HepG2 (cell line): ENCODE measurements at regions not wholly inside any gene's neighbourhood (a gene's known extent, or its start where the extent isn't known, plus 50 kb on each side); places are given as distances from the start of the nearest gene placed in this dataset.

ENCODE experiments used
- ATAC-seq: fragments of 200-7000 bp; cut with Tn5 transposase; 3 replicates; pipeline ENCODE4 v1.9.1; 2020; ENCODE audit warnings: mild to moderate bottlenecking, moderate library complexity
- BruUV-seq: library from RNA; stranded (reverse); fragments of 400-500 nt; replicated peaks from 2 replicates; lab custom pipeline; 2021; lab: Mats Ljungman, UMichigan
- CTCF ChIA-PET: fragments of 300-600 bp; formaldehyde crosslinking; extraction: SDS; loops from one replicate; lab custom pipeline; 2021; ENCODE audit warnings: low total read pairs, inconsistent platforms, low intra/inter-chr PET ratio; lab: Yijun Ruan, JAX
- POLR2A ChIA-PET: fragments of 350-600 bp; sonication (Branson Sonifier 250); formaldehyde crosslinking; loops from one replicate; lab custom pipeline; 2020; ENCODE audit warnings: antibody characterized with exemption, inconsistent platforms; lab: Yijun Ruan, JAX
- DNase-seq: peaks from one replicate; pipeline ENCODE4 v3.0.0-alpha.2; 2015; ENCODE audit warnings: low spot score
- FAIRE-seq: peaks from 3 replicates; lab custom pipeline; 2011; peaks lifted over from hg19 to GRCh38; lab: Jason Lieb, UNC
- H2AFZ ChIP-seq: one replicate; pipeline ENCODE4 v1.6.1; 2011; ENCODE audit warnings: low read length, inconsistent platforms
- H3K27ac ChIP-seq: fragments of 300-600 bp; 3 replicates; pipeline ENCODE4 v1.8.0; 2011; ENCODE audit warnings: mixed run types, mild to moderate bottlenecking, mixed read lengths, low read length, inconsistent platforms; ENCODE audit not compliant: insufficient read depth; ENCODE audit errors: extremely low read length
- H3K27me3 ChIP-seq, 2 experiments: fragments of 200-600 bp in 1 of 2; 2 replicates in 1 of 2; 3 replicates in 1 of 2; pipeline versions ENCODE4 v1.6.0 to v1.8.0; 2011; ENCODE audit warnings: low read length in 2 of 2, mild to moderate bottlenecking in 2 of 2, moderate library complexity in 2 of 2, inconsistent platforms in 1 of 2; ENCODE audit not compliant: insufficient read depth in 2 of 2, control insufficient read depth in 1 of 2
- H3K36me3 ChIP-seq, 2 experiments: fragments of 200-600 bp in 1 of 2; replicated peaks in 1 of 2; 2 replicates in 1 of 2; 3 replicates in 1 of 2; pipeline versions ENCODE4 v1.5.1 to v1.8.0; 2011; ENCODE audit warnings: low read length in 2 of 2, inconsistent platforms in 1 of 2; ENCODE audit not compliant: insufficient read depth in 2 of 2, control insufficient read depth in 1 of 2
- H3K4me1 ChIP-seq: 2 replicates; pipeline ENCODE4 v1.5.1; 2012; ENCODE audit warnings: low read length, inconsistent platforms; ENCODE audit not compliant: insufficient read depth
- H3K4me2 ChIP-seq: 2 replicates; pipeline ENCODE4 v1.6.0; 2011; ENCODE audit warnings: low read depth, low read length, inconsistent platforms
- H3K4me3 ChIP-seq, 3 experiments: fragments of 200-600 bp in 1 of 3; sonication (generic), shearing (Covaris generic) in 1 of 3; replicated peaks in 1 of 3; 2 replicates each; pipeline ENCODE4 v1.5.1; 2011 to 2016; ENCODE audit warnings: low read length in 3 of 3, inconsistent platforms in 2 of 3, low read depth in 2 of 3, mild to moderate bottlenecking in 2 of 3, control low read depth in 1 of 3, mixed read lengths in 1 of 3; ENCODE audit not compliant: insufficient read depth in 1 of 3
- H3K79me2 ChIP-seq: one replicate; pipeline ENCODE4 v1.6.1; 2011; ENCODE audit warnings: low read length, inconsistent platforms; ENCODE audit not compliant: insufficient read depth
- H3K9ac ChIP-seq: 2 replicates; pipeline ENCODE4 v1.6.0; 2011; ENCODE audit warnings: mild to moderate bottlenecking, low read depth, low read length, inconsistent platforms; ENCODE audit not compliant: insufficient read depth
- H3K9me3 ChIP-seq: 2 replicates; pipeline ENCODE4 v1.5.1; 2012; ENCODE audit warnings: mild to moderate bottlenecking, low read length
- H4K20me1 ChIP-seq: 2 replicates; pipeline ENCODE4 v1.6.0; 2011; ENCODE audit warnings: inconsistent platforms, mild to moderate bottlenecking, low read length, moderate library complexity; ENCODE audit not compliant: insufficient read depth
- ARNTL ChIP-seq: sonication (generic); formaldehyde crosslinking; IDR thresholded peaks from 2 replicates; pipeline ENCODE4 v1.4.0; 2020; ENCODE audit warnings: mild to moderate bottlenecking, missing genetic modification reagents
- CBX5 ChIP-seq: sonication (generic); formaldehyde crosslinking; IDR thresholded peaks from 2 replicates; pipeline ENCODE4 v1.4.0; 2020; ENCODE audit warnings: missing genetic modification reagents, borderline replicate concordance
- KDM5A ChIP-seq: fragments of 200-600 bp; sonication (generic); IDR thresholded peaks from 2 replicates; pipeline ENCODE4 v1.7.0; 2018; ENCODE audit warnings: antibody characterized with exemption, mild to moderate bottlenecking, low read length, borderline replicate concordance
- MIER3 ChIP-seq: IDR thresholded peaks from 2 replicates; pipeline ENCODE4 v1.6.1; 2016; ENCODE audit warnings: missing compliant biosample characterization, borderline replicate concordance
- MNT ChIP-seq: fragments of 450-650 bp; IDR thresholded peaks from 2 replicates; pipeline ENCODE4 v1.6.1; 2016
- TCF7L2 ChIP-seq: IDR thresholded peaks from 2 replicates; pipeline ENCODE4 v1.6.1; 2011; ENCODE audit warnings: mild to moderate bottlenecking, low read depth, low read length, moderate library complexity
- WIZ ChIP-seq: sonication (generic); formaldehyde crosslinking; IDR thresholded peaks from 2 replicates; pipeline ENCODE4 v1.5.1; 2020; ENCODE audit warnings: mild to moderate bottlenecking, missing genetic modification reagents
- ZNF329 ChIP-seq: sonication (generic); formaldehyde crosslinking; IDR thresholded peaks from 2 replicates; pipeline ENCODE4 v1.9.0; 2021; ENCODE audit warnings: low read depth, mild to moderate bottlenecking, missing genetic modification reagents
- ZNF567 ChIP-seq: sonication (generic); formaldehyde crosslinking; IDR thresholded peaks from 2 replicates; pipeline ENCODE4 v1.8.1; 2023; ENCODE audit warnings: mild to moderate bottlenecking, missing genetic modification reagents, borderline replicate concordance
- ZZZ3 ChIP-seq: sonication (generic); formaldehyde crosslinking; IDR thresholded peaks from 2 replicates; pipeline ENCODE4 v1.4.0; 2020; ENCODE audit warnings: missing genetic modification reagents, mild to moderate bottlenecking, borderline replicate concordance
- WGBS: methylation state at CpG from one replicate; pipeline ENCODE4 v1.1.6; 2017; ENCODE audit warnings: low lambda C conversion rate; 5-methylcytosine and 5-hydroxymethylcytosine counted together
- in situ Hi-C: cut with HindIII; loops from 2 replicates; pipeline ENCODE4 v1.10.0; 2017; ENCODE audit warnings: low pct_unique_long_range_greater_than_20kb; ENCODE audit not compliant: extremely low pct_ligation_motif_present
- intact Hi-C: fragments of 100-400 bp; cut with micrococcal nuclease; formaldehyde crosslinking; loops from one replicate; pipeline ENCODE4 v1.10.0; 2022; ENCODE audit not compliant: unreplicated experiment
- TF ChIP-seq, protein P1 (sequence below): IDR thresholded peaks from 2 replicates; pipeline ENCODE4 v1.6.1; 2016; ENCODE audit warnings: mild to moderate bottlenecking, missing biosample characterization, missing genetic modification reagents
- TF ChIP-seq, protein P2 (sequence below), 2 experiments: sonication (generic) in 1 of 2; formaldehyde crosslinking in 1 of 2; IDR thresholded peaks; 2 replicates each; pipeline versions ENCODE4 v1.5.1 to v1.6.1; 2011 to 2020; ENCODE audit warnings: borderline replicate concordance in 1 of 2, low read depth in 1 of 2, low read length in 1 of 2, mild to moderate bottlenecking in 1 of 2, missing genetic modification reagents in 1 of 2, moderate library complexity in 1 of 2
- TF ChIP-seq, protein P3 (sequence below): sonication (generic); formaldehyde crosslinking; IDR thresholded peaks from 2 replicates; pipeline ENCODE4 v1.4.0; 2020; ENCODE audit warnings: missing genetic modification reagents

DNA sequence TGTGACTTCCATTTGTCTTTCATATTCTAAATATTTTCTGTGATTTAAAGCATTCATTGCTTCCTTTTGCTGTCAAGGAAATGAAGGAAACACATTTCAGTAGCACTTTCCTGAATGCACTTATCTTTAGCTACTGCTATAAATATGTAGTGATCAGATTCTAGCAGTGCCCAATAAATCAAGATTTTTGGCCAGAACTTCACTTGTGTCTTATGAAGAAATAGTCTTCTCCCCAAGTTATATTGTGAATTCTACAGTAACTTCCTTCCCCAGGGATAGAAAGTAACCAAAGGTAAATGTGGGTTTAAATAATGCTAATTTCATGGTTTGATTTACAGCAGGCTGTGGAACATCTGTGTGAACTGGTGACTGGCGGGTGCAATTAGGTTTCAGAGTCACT lies 77.9 kb downstream of the DMRT2 start:
- no peaks in the 10 kb centered on the region for H3K27me3 ChIP-seq

More for the DNA sequence above, 77.9 kb downstream of the DMRT2 start:
- Histone ChIP-seq H3K4me1 (no peaks in the 10 kb centered on the region), H2AFZ (no peak overlapping the region), H3K79me2 (no peaks in the 10 kb centered on the region), H4K20me1 (no peaks in the 10 kb centered on the region), H3K27ac (no peak overlapping the region), H3K9me3 (no peaks in the 10 kb centered on the region), H3K9ac (no peak overlapping the region), H3K4me3 (no peak overlapping the region), H3K4me2 (no peak overlapping the region), H3K36me3 (no peaks in the 10 kb centered on the region)
- TF ChIP-seq MIER3 (CRISPR knock-in tag), result no peak
- TF ChIP-seq KDM5A, result no peak
- TF ChIP-seq ZNF567 (CRISPR knock-in tag), result no peak
- TF ChIP-seq WIZ (CRISPR knock-in tag), result no peak
- TF ChIP-seq ZNF329 (CRISPR knock-in tag), result no peak
- TF ChIP-seq ARNTL, result no peak
- TF ChIP-seq CBX5 (CRISPR knock-in tag), result no peak
- TF ChIP-seq, protein P1, sequence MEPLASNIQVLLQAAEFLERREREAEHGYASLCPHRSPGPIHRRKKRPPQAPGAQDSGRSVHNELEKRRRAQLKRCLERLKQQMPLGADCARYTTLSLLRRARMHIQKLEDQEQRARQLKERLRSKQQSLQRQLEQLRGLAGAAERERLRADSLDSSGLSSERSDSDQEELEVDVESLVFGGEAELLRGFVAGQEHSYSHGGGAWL, result no peak
- TF ChIP-seq ZZZ3 (CRISPR knock-in tag), result no peak
- TF ChIP-seq TCF7L2, result no peak
- TF ChIP-seq, protein P2, sequence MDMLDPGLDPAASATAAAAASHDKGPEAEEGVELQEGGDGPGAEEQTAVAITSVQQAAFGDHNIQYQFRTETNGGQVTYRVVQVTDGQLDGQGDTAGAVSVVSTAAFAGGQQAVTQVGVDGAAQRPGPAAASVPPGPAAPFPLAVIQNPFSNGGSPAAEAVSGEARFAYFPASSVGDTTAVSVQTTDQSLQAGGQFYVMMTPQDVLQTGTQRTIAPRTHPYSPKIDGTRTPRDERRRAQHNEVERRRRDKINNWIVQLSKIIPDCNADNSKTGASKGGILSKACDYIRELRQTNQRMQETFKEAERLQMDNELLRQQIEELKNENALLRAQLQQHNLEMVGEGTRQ (IDR thresholded peaks at IDR 0.05; ENCODE audit: low read depth, low read length), result no peak
- TF ChIP-seq, protein P2 (CRISPR knock-in tag; IDR thresholded peaks at IDR 0.05; ENCODE audit: borderline replicate concordance), result no peak
- no peak for TF ChIP-seq MNT
- TF ChIP-seq, protein P3, sequence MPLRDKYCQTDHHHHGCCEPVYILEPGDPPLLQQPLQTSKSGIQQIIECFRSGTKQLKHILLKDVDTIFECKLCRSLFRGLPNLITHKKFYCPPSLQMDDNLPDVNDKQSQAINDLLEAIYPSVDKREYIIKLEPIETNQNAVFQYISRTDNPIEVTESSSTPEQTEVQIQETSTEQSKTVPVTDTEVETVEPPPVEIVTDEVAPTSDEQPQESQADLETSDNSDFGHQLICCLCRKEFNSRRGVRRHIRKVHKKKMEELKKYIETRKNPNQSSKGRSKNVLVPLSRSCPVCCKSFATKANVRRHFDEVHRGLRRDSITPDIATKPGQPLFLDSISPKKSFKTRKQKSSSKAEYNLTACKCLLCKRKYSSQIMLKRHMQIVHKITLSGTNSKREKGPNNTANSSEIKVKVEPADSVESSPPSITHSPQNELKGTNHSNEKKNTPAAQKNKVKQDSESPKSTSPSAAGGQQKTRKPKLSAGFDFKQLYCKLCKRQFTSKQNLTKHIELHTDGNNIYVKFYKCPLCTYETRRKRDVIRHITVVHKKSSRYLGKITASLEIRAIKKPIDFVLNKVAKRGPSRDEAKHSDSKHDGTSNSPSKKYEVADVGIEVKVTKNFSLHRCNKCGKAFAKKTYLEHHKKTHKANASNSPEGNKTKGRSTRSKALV (CRISPR knock-in tag), result no peak
- intact Hi-C loops (no loop called here), in situ Hi-C loops (no loop called here)
- ChIA-PET CTCF (no interaction called here), POLR2A (no interaction called here)
- DNase-seq, result no peak
- WGBS, result 68% methylated on average over 1 of the region's 1 CpG
- no peak for FAIRE-seq
- BruUV-seq, result no TSS peak
- no peak for ATAC-seq
